ENCODE measurements at regions not wholly inside any gene's neighbourhood (a gene's known extent, or its start where the extent isn't known, plus 50 kb on each side); places are given as distances from the start of the nearest gene placed in this dataset.

- TF ChIP-seq SMAD4 (CRISPR knock-in tag; conservative IDR thresholded peaks at IDR 0.05) (no peak), TBP (optimal IDR thresholded peaks at IDR 0.05; ENCODE audit: low read depth, low read length) (no peak)
Measured at GRCh38 chr5:101664071-101664791, 631.9 kb downstream of the SLCO4C1 start (continued).

- Histone ChIP-seq H3K9me3 (replicated peaks; ENCODE audit: control insufficient read depth, insufficient read depth, low read depth, low read length) (no peaks in the 10 kb centered on the region), H3K4me2 (ENCODE audit: insufficient read depth, low read length) (no peak overlapping the region), H3K79me2 (ENCODE audit: control insufficient read depth, insufficient read depth, low read length) (no peaks in the 10 kb centered on the region), H3K27me3 (ENCODE audit: control insufficient read depth in 2 of 2, insufficient read depth in 2 of 2, low read length in 2 of 2) (no peaks in the 10 kb centered on the region), H3K9ac (ENCODE audit: insufficient read depth in 1 of 2, low read depth in 2 of 2, low read length in 2 of 2) (no peak overlapping the region), H3K27ac (ENCODE audit: extremely low read depth, low read depth, low read length) (no peak overlapping the region), H3K4me1 (replicated peaks in 1 of 2; ENCODE audit: control insufficient read depth in 2 of 2, insufficient read depth in 2 of 2, low read length in 2 of 2) (no peaks in the 10 kb centered on the region), H2AFZ (ENCODE audit: low read depth, low read length) (no peak overlapping the region), H4K20me1 (replicated peaks; ENCODE audit: control insufficient read depth, insufficient read depth, low read length) (no peaks in the 10 kb centered on the region), H3K36me3 (ENCODE audit: control insufficient read depth, insufficient read depth, low read length) (no peaks in the 10 kb centered on the region), H3K4me3 (no peak overlapping the region), H3K9me1 (ENCODE audit: control insufficient read depth, insufficient read depth, low read length) (no peaks in the 10 kb centered on the region)
- intact Hi-C loops (cut with micrococcal nuclease) (no loop called here), in situ Hi-C loops (cut with MboI) (no loop called here)
- FAIRE-seq (no peak), ATAC-seq (no peak), DNase-seq (ENCODE audit: extremely low read depth in 1 of 4, low spot score in 3 of 4) (no peak)
- WGBS (ENCODE audit: insufficient coverage, low coverage, missing lambda C conversion rate): 0% methylated on average over 2 of the region's 2 CpGs
- CTCF ChIA-PET (ENCODE audit: low intra/inter-chr PET ratio): no interaction called here
- POLR2A ChIA-PET: no interaction called here
- BruUV-seq (replicated peaks): no TSS peak
- TF ChIP-seq BMI1 (IDR thresholded peaks at IDR 0.05; ENCODE audit: low read length): no peak
- no peak for TF ChIP-seq E2F1 (CRISPR knock-in tag; IDR thresholded peaks at IDR 0.05)
- TF ChIP-seq VEZF1 (CRISPR knock-in tag; IDR thresholded peaks at IDR 0.05): no peak
- no peak for TF ChIP-seq ZNF445 (CRISPR knock-in tag; IDR thresholded peaks at IDR 0.05; ENCODE audit: low read depth)
- no peak for TF ChIP-seq GABPB2 (CRISPR knock-in tag; conservative IDR thresholded peaks at IDR 0.05)
- no peak for TF ChIP-seq PCBP1 (IDR thresholded peaks at IDR 0.05; ENCODE audit: low read depth, low read length, poor library complexity, severe bottlenecking)
- TF ChIP-seq SIX5 (IDR thresholded peaks at IDR 0.05; ENCODE audit: borderline replicate concordance in 1 of 2, insufficient read depth in 1 of 2, low read depth in 1 of 2, low read length in 2 of 2): no peak
- no peak for TF ChIP-seq DLX4 (CRISPR knock-in tag; IDR thresholded peaks at IDR 0.05)
- no peak for TF ChIP-seq IRF1 (CRISPR knock-in tag; IDR thresholded peaks at IDR 0.05; ENCODE audit: borderline replicate concordance)
- no peak for TF ChIP-seq CSDE1 (IDR thresholded peaks at IDR 0.05)
- no peak for TF ChIP-seq KLF1 (tag; IDR thresholded peaks at IDR 0.05)
- no peak for TF ChIP-seq YY1 (IDR thresholded peaks at IDR 0.05; ENCODE audit: borderline replicate concordance in 1 of 3, control insufficient read depth in 1 of 3, extremely low read depth in 1 of 3, insufficient read depth in 3 of 3, insufficient read length in 1 of 3, insufficient replicate concordance in 2 of 3, low read depth in 1 of 3, low read length in 2 of 3)
Measured at GRCh38 chr5:101663543-101663942, 632.5 kb downstream of the SLCO4C1 start.

Measured in K562 (cell line).